ENCODE measurements at regions not wholly inside any gene's neighbourhood (a gene's known extent, or its start where the extent isn't known, plus 50 kb on each side); places are given as distances from the start of the nearest gene placed in this dataset.

GRCh38 chr6:113493991-113494390 lies 363.2 kb upstream of the MARCKS start:
- DNase-seq (ENCODE audit: low read depth, low spot score): no peak
- in situ Hi-C loops (cut with HindIII; ENCODE audit: low pct_unique_long_range_greater_than_20kb, low sequenced_read_pairs): no loop called here

DNA sequence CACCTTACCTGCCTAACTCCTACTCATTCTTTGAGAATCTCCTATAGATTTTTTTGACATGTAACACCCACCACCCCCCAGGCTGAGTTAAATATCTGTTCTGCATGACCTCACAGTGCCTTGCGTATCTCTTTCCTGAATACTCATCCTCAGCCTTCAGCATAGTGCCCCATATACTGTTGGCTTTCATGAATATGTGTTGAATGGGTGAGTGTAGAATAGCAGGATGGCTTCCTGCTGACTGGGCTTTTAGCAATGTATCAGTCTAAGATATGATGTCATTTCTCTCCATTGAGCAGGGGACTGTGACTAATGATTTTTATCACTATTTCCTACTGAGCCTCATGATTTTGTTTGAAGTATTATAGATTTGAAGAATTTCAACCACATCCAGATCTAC lies 361.6 kb upstream of the MARCKS start:
- in situ Hi-C loops (cut with HindIII; ENCODE audit: low pct_unique_long_range_greater_than_20kb, low sequenced_read_pairs): no loop called here

GRCh38 chr6:113496166-113496565 lies 361.0 kb upstream of the MARCKS start:
- DNase-seq (ENCODE audit: low read depth, low spot score): no peak
- in situ Hi-C loops (cut with HindIII; ENCODE audit: low pct_unique_long_range_greater_than_20kb, low sequenced_read_pairs): no loop called here

More for the DNA sequence above, 361.6 kb upstream of the MARCKS start:
- DNase-seq (ENCODE audit: low read depth, low spot score): no peak

GRCh38 chr6:113500221-113500620 lies 356.9 kb upstream of the MARCKS start:
- in situ Hi-C loops (cut with HindIII; ENCODE audit: low pct_unique_long_range_greater_than_20kb, low sequenced_read_pairs): no loop called here
- no peak for DNase-seq (ENCODE audit: low read depth, low spot score)

DNA sequence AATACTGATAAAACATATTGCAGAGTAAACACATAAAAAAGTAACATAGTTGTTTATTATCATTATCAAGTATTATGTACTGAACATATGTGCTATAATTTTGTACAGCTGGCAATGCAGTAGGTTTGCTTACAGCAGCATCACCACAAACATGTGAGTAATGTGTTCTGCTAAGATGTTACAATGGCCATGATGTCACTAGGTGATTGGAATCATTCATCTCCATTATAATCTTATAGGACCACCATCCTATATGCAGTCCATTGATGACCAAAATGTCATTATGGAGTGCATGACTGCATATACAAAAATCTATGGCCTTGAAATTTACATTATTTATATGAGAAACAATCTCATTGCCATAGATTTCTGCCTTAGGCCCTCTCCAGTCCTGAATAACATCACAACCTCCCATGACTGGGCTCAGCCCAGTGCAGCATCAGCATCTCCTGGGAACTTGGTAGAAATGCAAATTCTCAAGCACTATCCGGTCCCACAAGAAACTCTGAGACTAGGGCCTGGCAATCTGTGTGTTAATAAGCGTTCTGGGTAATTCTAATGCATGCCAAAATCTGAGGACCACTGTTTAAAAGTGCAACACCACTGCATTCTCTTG lies 352.0 kb upstream of the MARCKS start:
- in situ Hi-C loops (cut with HindIII; ENCODE audit: low pct_unique_long_range_greater_than_20kb, low sequenced_read_pairs): no loop called here
- no peak for DNase-seq (ENCODE audit: low read depth, low spot score)

DNA sequence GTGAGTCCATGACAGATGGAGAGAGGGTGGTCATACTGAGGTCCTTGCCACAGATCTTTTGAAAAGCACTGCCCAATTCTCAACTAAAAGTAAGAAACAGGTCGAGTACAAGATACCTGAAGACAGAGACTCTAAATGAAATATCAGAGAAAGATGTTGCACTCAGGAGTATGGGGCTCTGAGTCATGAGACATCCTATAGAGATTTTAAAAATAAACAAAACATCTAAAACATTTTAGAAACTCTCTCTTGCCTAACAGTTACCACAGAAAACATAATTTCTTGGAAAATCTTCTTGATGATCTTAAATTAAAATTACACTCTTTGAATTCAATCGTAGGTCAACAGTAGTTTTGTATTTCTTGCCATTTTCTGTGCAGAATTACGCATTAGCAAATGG lies 348.9 kb upstream of the MARCKS start:
- DNase-seq (ENCODE audit: low read depth, low spot score): no peak
- in situ Hi-C loops (cut with HindIII; ENCODE audit: low pct_unique_long_range_greater_than_20kb, low sequenced_read_pairs): no loop called here

DNA sequence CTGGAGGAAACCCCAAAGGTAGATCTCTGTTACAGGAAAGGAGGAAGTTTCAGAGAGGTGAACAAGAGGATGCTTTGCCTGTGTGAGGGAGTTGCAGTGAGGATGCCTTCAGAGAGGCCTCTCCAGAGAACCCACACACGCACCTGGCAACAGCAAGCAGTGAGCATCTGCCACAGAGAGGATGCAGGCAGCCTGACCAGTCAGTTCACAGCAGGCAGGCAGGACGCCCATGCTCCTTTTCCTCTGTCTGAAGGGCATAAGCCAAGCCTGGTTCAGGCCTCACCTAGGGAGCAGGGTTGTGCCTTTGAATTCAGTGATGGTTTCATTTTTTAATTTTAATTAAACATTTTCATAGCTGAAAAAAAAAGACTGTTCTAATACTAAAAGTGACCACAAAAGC lies 346.0 kb upstream of the MARCKS start:
- DNase-seq (ENCODE audit: low read depth, low spot score): no peak
- in situ Hi-C loops (cut with HindIII; ENCODE audit: low pct_unique_long_range_greater_than_20kb, low sequenced_read_pairs): no loop called here

- in situ Hi-C loops (cut with HindIII; ENCODE audit: low pct_unique_long_range_greater_than_20kb, low sequenced_read_pairs): no loop called here
Observed at GRCh38 chr6:113512576-113512975, 344.6 kb upstream of the MARCKS start.

GRCh38 chr6:113513086-113513485 lies 344.1 kb upstream of the MARCKS start:
- DNase-seq (ENCODE audit: low read depth, low spot score): no peak
- in situ Hi-C loops (cut with HindIII; ENCODE audit: low pct_unique_long_range_greater_than_20kb, low sequenced_read_pairs): no loop called here

More at GRCh38 chr6:113512576-113512975, 344.6 kb upstream of the MARCKS start:
- no peak for DNase-seq (ENCODE audit: low read depth, low spot score)

DNA sequence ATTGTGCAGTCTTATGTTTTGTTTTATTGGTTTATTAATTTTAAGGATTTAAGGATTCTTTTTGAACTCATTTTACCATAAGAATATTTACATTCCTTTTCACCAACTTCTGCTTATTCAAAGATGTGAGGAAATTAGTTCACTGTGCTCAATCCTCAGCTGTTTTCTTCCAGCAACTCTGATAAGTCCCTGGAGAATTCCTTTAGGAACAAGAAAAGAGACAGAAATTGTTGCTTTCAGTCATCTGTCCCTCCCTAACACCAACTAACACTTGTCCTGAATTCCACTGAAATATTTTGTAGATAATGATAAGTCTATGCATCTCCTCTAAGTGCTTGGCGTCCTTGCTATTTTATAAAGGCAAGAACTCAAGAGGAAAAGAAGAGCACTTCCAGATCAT lies 334.8 kb upstream of the MARCKS start:
- DNase-seq (ENCODE audit: low read depth, low spot score): no peak
- in situ Hi-C loops (cut with HindIII; ENCODE audit: low pct_unique_long_range_greater_than_20kb, low sequenced_read_pairs): no loop called here

GRCh38 chr6:113524826-113525225 lies 332.3 kb upstream of the MARCKS start:
- in situ Hi-C loops (cut with HindIII; ENCODE audit: low pct_unique_long_range_greater_than_20kb, low sequenced_read_pairs): no loop called here
- no peak for DNase-seq (ENCODE audit: low read depth, low spot score)

GRCh38 chr6:113526553-113526952 lies 330.6 kb upstream of the MARCKS start:
- in situ Hi-C loops (cut with HindIII; ENCODE audit: low pct_unique_long_range_greater_than_20kb, low sequenced_read_pairs): no loop called here
- no peak for DNase-seq (ENCODE audit: low read depth, low spot score)

DNA sequence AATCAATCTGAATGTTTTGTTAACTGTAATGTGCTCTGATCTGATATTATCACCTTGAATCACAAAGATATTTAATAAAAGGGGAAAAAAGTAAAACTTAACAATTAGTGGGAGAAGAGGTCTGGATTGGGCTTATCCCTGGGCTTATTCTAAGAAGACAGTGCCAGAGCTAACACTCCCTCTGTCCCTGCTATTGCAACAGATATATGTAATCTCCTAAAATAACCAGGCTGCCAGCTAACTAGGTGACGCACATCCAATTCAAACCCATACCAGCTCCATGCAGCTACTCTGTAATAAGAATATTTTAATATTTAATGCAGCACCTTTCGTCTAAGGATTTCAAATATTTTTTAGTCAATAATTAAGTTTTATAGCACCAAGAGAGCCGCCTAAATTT lies 330.1 kb upstream of the MARCKS start:
- in situ Hi-C loops (cut with HindIII; ENCODE audit: low pct_unique_long_range_greater_than_20kb, low sequenced_read_pairs): no loop called here
- DNase-seq (ENCODE audit: low read depth, low spot score): no peak

DNA sequence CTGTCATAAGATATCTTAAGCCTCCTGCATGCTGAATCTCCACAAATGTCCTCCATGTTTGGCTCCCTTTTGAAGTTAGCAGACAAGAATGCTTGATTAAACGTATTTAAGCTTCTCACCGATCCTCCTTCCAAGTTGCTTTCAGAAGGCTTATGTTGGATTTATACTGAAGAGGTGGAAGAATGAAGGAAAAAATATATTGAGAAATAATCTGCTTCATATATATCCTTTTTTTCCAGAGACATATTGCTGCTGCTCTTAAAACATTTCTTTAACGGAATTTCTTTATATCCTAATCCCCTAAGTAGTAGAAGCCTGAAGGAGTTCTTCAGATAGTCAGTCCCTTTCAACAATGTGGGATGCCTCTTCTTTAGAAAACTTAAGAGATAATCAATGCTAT lies 329.0 kb upstream of the MARCKS start:
- in situ Hi-C loops (cut with HindIII; ENCODE audit: low pct_unique_long_range_greater_than_20kb, low sequenced_read_pairs): no loop called here
- DNase-seq (ENCODE audit: low read depth, low spot score): no peak

GRCh38 chr6:113529196-113529595 lies 327.9 kb upstream of the MARCKS start:
- in situ Hi-C loops (cut with HindIII; ENCODE audit: low pct_unique_long_range_greater_than_20kb, low sequenced_read_pairs): no loop called here
- no peak for DNase-seq (ENCODE audit: low read depth, low spot score)

GRCh38 chr6:113529879-113530278 lies 327.3 kb upstream of the MARCKS start:
- in situ Hi-C loops (cut with HindIII; ENCODE audit: low pct_unique_long_range_greater_than_20kb, low sequenced_read_pairs): no loop called here
- no peak for DNase-seq (ENCODE audit: low read depth, low spot score)

- DNase-seq (ENCODE audit: low read depth, low spot score): peak; percentile 37
Observed at GRCh38 chr6:113530769-113531168, 326.4 kb upstream of the MARCKS start.

GRCh38 chr6:113539202-113539601 lies 317.9 kb upstream of the MARCKS start:
- in situ Hi-C loops (cut with HindIII; ENCODE audit: low pct_unique_long_range_greater_than_20kb, low sequenced_read_pairs): no loop called here
- DNase-seq (ENCODE audit: low read depth, low spot score): no peak

More at GRCh38 chr6:113530769-113531168, 326.4 kb upstream of the MARCKS start:
- in situ Hi-C loops (cut with HindIII; ENCODE audit: low pct_unique_long_range_greater_than_20kb, low sequenced_read_pairs): no loop called here

- no peak for DNase-seq (ENCODE audit: low read depth, low spot score)
- in situ Hi-C loops (cut with HindIII; ENCODE audit: low pct_unique_long_range_greater_than_20kb, low sequenced_read_pairs): no loop called here
Observed at GRCh38 chr6:113539623-113540022, 317.5 kb upstream of the MARCKS start.

DNA sequence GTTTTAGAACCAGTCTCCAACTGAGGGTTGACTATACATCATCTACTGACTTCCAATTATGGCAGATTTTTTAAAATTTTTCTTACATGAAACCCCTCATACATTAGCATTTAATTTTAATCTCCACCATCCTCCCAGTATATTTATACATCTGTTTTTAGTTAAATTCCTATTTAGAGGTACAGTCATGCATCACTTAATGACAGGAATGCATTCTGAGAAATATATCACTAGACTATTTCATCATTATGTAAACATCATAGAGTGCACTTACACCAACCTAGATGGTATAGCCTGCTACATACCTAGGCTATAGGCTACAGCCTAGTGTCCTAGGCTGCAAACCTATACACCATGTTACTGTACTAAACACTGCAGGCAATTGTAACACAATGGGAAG lies 316.7 kb upstream of the MARCKS start:
- no peak for DNase-seq (ENCODE audit: low read depth, low spot score)
- in situ Hi-C loops (cut with HindIII; ENCODE audit: low pct_unique_long_range_greater_than_20kb, low sequenced_read_pairs): no loop called here
